GF-D8 (cell line): ENCODE measurements at regions not wholly inside any gene's neighbourhood (a gene's known extent, or its start where the extent isn't known, plus 50 kb on each side); places are given as distances from the start of the nearest gene placed in this dataset.

Experiments used
- DNase-seq: peaks from one replicate; lab custom pipeline; 2025; lab: John Stamatoyannopoulos, UW

- DNase-seq = no peak
Observed at GRCh38 chr2:81206216-81206615, 901.7 kb upstream of the LRRTM1 start.

GRCh38 chr2:81196933-81197628 is 892.5 kb upstream of the LRRTM1 start:
- no peak for DNase-seq

GRCh38 chr2:81196383-81196851 is 891.9 kb upstream of the LRRTM1 start:
- no peak for DNase-seq

GRCh38 chr2:81195774-81196382 is 891.3 kb upstream of the LRRTM1 start:
- no peak for DNase-seq

- DNase-seq = no peak
Observed at GRCh38 chr2:81195017-81195773, 890.6 kb upstream of the LRRTM1 start.

GRCh38 chr2:81194581-81194980 is 890.0 kb upstream of the LRRTM1 start:
- DNase-seq = no peak

GRCh38 chr2:81194176-81194575 is 889.6 kb upstream of the LRRTM1 start:
- DNase-seq = no peak

- DNase-seq = no peak
Observed at GRCh38 chr2:81181845-81182244, 877.3 kb upstream of the LRRTM1 start.

GRCh38 chr2:81171447-81171846 is 866.9 kb upstream of the LRRTM1 start:
- DNase-seq = no peak

- DNase-seq = no peak
Observed at GRCh38 chr2:81163583-81163982, 859.0 kb upstream of the LRRTM1 start.

- DNase-seq = no peak
Observed at GRCh38 chr2:81158505-81158904, 854.0 kb upstream of the LRRTM1 start.

- DNase-seq = no peak
Observed at GRCh38 chr2:81148323-81148722, 843.8 kb upstream of the LRRTM1 start.

GRCh38 chr2:81136296-81136695 is 831.7 kb upstream of the LRRTM1 start:
- no peak for DNase-seq

GRCh38 chr2:81097361-81097760 is 792.8 kb upstream of the LRRTM1 start:
- DNase-seq = no peak

GRCh38 chr2:81093031-81093430 is 788.5 kb upstream of the LRRTM1 start:
- no peak for DNase-seq

- no peak for DNase-seq
Observed at GRCh38 chr2:81087646-81088045, 783.1 kb upstream of the LRRTM1 start.

GRCh38 chr2:81084101-81084500 is 779.5 kb upstream of the LRRTM1 start:
- DNase-seq = no peak

GRCh38 chr2:81078631-81079030 is 774.1 kb upstream of the LRRTM1 start:
- DNase-seq = no peak

GRCh38 chr2:81078102-81078501 is 773.5 kb upstream of the LRRTM1 start:
- DNase-seq = no peak

GRCh38 chr2:81077396-81077795 is 772.8 kb upstream of the LRRTM1 start:
- DNase-seq = no peak

- DNase-seq = no peak
Observed at GRCh38 chr2:81073412-81073811, 768.9 kb upstream of the LRRTM1 start.

GRCh38 chr2:81068144-81068543 is 763.6 kb upstream of the LRRTM1 start:
- DNase-seq = no peak

- DNase-seq = no peak
Observed at GRCh38 chr2:81061016-81061415, 756.5 kb upstream of the LRRTM1 start.
